NCI-H510A (cell line): ENCODE measurements at regions not wholly inside any gene's neighbourhood (a gene's known extent, or its start where the extent isn't known, plus 50 kb on each side); places are given as distances from the start of the nearest gene placed in this dataset.

Source experiments
- DNase-seq: peaks from one replicate; lab custom pipeline; 2025; lab: John Stamatoyannopoulos, UW

GRCh38 chr21:16928439-16928838, 584.4 kb upstream of the CXADR start:
- DNase-seq: no peak

- DNase-seq: no peak
Measured at GRCh38 chr21:16932314-16932713, 580.5 kb upstream of the CXADR start.

GRCh38 chr21:16942703-16943102, 570.1 kb upstream of the CXADR start:
- DNase-seq: no peak

DNA sequence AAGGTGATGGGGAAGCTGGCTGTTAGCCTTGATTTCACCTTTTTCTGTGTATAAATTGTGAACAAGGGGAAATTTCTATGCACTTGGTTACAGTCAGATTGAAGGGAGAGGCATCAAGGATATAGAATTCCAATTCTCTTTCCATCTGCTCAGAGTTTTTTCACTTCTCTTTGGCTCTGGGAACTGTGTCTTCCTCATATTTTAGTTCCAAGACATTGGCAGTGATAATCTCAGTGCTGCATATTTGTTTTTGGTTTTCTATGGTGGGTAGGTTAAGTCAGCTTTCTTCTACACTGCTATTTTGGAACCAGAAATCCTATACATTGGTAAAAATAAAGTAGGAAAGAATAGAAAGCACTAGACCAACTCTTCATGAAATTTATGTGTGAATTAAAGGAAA, 569.6 kb upstream of the CXADR start:
- no peak for DNase-seq

DNA sequence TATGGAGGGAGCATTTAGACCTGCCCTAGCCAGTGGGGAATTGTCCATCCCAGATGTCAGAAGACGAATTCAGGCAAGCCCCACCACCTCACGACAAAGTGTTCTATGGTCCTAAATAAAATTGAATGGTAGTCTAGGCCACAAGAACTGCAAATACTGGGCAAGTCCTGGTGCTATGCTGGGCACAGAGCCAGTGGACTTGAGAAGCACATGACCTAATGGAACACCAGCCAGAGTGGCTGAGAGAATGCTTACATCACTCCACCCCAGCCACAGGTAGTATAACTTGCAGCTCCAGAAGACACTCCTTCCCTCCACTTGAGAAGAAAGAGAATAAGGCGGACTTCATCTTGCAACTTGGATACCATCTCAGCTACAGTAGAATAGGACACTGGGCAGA, 567.3 kb upstream of the CXADR start:
- DNase-seq: no peak

GRCh38 chr21:16956824-16957223, 556.0 kb upstream of the CXADR start:
- no peak for DNase-seq

DNA sequence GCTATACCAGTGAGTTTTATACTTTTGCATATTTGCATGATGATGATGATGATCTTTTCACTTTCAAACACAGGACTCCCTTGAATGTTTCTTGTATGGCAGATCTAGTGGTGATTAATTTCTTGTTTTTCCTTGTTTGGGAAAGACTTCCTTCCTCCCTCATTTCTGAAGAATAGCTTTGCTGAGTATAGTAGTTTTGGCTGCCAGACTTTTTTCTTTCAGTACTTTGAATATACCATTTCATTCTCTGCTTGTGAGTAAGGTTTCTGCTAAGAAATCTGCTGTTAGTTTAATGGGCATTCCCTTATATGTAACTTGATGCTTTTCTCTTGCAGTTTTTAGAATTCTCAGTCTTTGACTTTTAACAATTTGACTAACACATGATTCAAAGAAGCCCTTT, 547.4 kb upstream of the CXADR start:
- DNase-seq: no peak

DNA sequence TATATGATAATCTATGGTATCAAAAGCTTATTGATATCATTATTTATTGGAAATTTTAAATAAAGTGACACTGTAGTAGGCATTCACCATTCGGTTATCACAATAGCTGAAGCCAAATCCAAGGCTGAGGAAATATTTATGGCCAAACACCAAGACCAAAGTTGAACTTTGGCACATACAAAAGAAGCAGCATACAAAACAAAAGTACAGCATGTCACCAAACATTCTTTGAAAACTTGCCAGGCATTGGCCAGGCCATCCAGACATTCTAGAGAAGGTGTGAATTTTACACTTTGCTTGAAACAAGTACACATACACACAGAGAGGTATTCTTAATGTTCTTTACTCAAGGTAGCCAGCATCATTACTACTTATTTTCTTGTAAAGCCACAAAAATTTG, 544.4 kb upstream of the CXADR start:
- no peak for DNase-seq

DNA sequence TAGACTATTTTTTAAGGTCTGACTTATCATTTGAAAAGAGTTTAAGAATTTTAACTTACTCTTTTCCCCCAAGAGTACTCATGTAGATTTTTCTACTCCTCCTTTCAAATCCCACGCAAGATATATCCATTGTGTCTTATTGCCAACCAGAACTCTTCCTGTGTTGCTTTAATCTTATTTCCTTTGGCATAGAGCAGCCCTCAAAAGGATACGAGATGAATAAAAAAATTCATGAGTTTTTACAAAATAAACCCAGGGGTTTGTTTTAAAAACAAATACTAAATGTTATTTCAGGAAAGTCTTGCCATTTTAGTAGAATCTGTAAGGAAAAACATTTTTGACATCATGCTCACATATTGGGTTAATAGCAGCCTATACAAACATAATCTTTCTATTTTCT, 543.2 kb upstream of the CXADR start:
- DNase-seq: no peak

GRCh38 chr21:16974060-16974459, 538.8 kb upstream of the CXADR start:
- no peak for DNase-seq

DNA sequence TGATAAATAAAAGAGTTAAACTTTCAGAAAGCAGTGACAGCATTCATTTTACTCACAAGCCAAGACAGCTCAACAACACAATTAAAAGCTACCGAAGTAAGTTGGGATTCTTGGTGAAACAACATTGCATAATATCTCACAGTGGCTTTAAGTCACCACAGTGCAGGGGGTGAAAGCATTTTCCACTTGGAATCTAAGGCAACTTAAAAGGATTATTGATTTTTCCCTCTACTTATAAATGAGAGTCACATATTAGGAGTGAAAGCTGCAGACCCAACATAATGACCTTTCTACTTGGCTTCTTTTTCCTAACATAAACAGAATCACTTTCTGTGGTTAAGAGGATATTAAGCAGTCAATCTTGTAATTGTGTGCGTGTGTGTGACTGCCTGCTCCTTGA, 536.6 kb upstream of the CXADR start:
- DNase-seq: no peak

DNA sequence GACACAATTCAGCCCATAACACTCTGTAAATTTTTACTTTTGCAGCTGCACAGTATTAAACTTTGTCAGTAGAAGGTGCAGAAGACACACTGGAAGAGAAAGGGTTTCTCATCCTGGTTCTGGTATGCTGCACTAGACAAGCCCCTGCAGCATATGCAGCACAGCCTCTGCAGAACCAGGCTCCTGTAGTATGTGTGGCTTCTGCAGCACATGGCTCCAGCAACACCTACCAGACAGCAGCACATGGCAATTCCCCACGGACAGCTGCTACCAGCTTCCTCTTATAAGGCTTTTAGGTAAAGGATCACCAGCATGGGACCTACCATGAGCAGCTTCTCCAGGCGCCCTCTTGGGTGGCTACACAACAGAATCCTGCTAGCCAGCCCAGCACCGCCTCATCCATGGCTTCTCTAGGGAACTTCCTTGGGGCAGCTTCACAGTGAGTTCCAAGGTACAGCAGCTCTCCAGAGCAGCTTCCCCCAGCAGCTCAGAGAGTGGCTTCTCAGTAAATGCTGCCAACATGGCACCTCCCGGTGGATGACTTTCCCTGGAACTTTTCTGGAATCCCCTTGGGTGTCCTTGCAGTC, 534.4 kb upstream of the CXADR start:
- no peak for DNase-seq

DNA sequence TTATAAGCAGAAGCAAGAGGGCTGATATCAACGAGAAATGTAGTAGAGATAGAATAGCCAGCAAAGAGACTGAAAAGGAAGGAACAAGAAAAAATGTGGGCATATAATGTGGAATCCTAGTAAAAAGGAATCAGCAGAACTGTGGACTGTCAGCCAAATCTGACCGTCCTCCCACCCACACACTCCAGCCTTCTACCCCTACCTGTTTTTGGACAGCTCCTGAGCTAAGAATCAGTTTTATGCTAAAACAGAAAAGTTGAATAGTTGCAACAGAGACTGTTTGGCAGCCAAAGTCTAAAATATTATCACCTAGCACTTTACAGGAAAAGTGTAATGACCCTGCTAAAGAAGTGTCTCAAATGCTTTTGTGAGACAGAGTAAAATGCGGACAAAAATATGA, 533.3 kb upstream of the CXADR start:
- no peak for DNase-seq

DNA sequence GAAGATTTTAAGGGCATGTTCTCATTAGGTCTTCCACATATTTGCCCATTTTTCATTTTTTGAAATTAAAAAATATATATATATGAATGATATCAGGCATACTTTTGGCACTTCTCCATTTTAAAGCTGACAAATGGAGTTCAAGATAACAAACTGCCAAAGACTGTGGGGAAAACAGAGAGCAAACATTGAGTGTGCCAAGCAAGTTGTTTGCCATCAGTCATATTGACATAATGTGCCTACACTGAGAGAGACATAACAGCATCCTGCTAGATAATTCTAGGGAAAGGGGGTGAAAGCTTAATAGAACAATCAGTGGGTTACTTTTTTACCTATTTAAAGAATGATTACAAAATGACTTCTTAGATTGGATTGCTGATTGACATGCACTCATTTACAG, 529.4 kb upstream of the CXADR start:
- DNase-seq: no peak

DNA sequence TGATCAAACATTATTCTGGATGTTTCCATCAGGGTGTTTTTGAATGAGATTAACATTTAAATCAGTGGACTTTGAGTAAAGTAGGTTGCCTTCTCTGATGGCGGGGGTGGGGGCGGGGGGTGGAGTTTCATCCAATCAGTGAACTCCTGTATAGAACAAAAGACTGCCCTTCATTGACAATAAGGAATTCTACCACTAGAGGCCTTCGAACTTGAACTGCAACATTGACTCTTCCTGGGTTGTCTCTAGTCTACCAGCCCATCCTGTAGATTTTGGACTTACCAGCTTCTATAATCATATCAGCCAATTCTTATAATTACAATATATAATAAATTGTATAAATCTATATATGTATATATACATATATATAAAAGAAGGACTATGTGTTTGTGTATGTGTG, 520.4 kb upstream of the CXADR start:
- no peak for DNase-seq

DNA sequence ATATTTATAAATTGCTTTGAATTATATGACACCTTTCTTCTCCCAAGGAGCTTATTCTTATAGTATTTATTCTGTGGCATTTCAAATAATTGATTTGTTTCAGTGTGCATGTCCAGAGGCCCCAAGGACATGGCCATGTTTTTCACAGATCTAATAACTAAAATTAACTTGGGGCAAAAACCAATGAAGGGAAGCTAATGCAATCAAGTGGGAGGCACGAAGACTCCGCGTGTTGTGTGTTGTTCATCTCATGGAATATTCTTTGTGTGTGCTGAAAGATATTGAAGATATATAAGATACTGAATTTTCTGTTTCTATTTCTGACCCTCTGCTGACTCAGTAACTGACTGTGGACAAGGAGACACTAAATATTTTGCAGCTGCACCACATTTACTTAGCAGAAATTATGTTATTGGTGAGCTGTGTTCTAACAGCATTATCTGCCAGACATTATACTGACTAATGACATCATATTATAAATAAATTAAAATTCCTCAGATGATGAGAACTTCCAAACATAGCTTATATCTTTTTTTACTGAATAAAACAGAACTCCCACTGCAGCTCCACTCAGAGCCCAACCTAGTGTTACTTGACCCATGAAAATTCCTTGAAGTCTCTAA, 519.3 kb upstream of the CXADR start:
- no peak for DNase-seq

GRCh38 chr21:17002594-17003257, 510.1 kb upstream of the CXADR start:
- no peak for DNase-seq

DNA sequence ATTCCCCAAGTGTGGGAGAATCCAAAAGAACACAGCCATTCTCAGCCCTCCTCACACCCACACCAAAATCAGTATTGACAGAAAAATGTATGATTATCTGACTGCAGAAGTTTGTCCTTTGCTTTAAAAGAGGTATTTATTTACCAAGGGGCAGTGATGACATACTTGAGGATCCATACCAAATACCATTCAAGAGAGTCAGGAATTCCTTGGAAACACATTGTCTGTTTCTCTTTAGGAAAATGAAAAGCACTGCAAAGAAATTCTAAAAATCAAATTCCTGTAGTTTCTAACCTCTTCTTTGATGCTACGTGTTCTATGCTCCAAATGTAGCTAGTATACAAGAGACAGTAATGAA, 509.6 kb upstream of the CXADR start:
- DNase-seq: no peak

GRCh38 chr21:17003763-17004373, 509.0 kb upstream of the CXADR start:
- no peak for DNase-seq

GRCh38 chr21:17032141-17032655, 480.6 kb upstream of the CXADR start:
- DNase-seq: no peak

DNA sequence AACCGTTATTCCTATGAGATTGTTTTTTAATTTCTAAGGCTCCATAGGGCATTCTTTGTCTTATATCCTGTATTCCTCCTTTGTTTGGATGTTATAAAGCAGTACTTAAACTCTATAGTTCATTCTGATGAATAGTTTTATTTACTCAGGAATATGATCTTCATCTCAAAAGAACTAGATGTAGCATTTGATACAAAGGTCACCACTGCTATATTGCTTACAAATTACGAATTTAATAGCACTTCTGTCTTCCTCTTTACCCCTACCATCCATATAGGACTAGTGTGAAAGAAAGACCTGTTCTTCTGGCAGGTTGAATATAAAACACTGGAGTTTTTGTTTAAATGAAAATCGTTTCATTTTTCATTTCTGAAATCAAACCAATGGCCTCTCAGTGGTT, 468.1 kb upstream of the CXADR start:
- no peak for DNase-seq

DNA sequence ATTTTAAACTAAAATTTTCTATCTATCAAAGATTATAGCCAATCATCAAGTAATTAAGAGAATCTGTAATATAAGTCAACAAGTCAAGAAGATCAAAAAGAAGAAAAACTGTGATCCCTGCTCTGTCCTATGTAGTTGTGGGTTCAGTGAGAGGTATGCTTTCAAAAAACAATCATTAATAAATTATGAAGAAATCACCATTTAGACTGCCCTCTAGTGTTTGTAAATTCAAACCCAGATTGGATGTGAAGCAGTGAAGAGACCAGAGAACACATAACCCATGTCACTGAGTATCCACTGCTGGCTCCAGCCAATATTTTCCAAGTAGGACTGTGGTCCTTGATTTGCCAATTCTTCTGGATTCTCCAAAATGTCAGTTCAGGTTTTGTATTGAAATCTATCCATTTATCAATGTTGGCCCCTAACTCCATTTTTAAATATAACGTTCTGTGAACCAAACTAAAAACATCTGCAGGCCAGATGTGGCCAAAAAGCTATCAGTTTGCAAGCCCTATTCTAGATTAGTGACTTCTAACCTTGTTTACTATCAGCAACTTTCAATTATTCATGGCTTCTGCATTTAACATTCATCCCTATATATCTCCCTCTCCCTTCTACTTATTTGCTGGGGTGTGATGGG, 467.5 kb upstream of the CXADR start:
- no peak for DNase-seq

DNA sequence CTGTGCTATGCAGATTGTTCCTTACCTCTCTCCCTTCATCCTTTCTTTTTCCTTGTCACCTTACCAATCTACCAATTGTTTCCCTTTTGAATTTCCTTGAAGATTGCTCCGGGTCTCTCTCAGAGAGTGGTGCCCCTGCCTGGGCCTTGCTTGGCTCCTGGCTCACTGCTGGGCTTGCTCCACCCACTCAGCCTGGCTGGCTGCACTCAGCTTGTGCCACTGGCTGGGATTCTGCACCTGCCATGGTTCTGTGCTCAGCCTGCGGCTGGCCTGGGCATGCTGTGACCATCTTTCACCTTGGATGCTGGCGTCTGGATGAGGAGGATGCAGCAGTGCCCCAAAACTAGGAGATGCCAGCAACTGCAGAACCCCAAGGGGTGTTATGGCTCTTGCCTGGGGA, 463.9 kb upstream of the CXADR start:
- no peak for DNase-seq
